HG03097 (cell line): ENCODE measurements at regions not wholly inside any gene's neighbourhood (a gene's known extent, or its start where the extent isn't known, plus 50 kb on each side); places are given as distances from the start of the nearest gene placed in this dataset.

Experiments
- ATAC-seq: cut with Tn5 transposase; IDR thresholded peaks from one replicate; pipeline ENCODE4 v1.9.1; 2021; ENCODE audit not compliant: unreplicated experiment, low FRiP score

DNA sequence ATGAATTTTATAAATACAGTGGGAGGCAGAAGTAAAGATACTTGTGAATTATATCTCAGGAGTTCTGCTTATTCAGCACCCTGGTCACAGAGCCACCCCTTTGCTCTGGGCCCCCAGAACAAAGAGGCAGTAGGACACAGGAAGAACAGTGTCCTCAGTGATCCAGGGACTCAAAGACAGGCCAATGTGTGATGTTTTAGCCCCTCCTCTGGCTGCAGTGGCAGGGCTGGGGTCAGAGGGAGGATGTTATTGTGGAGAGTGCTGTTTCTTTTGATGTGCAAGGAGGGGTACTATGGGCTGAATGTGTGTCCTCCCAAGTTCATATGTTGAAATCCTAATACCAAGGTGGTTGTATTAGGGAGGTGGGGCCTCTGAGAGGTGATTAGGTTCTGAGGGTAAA, 74.1 kb upstream of the MAP3K7 start:
- ATAC-seq, result no peak

DNA sequence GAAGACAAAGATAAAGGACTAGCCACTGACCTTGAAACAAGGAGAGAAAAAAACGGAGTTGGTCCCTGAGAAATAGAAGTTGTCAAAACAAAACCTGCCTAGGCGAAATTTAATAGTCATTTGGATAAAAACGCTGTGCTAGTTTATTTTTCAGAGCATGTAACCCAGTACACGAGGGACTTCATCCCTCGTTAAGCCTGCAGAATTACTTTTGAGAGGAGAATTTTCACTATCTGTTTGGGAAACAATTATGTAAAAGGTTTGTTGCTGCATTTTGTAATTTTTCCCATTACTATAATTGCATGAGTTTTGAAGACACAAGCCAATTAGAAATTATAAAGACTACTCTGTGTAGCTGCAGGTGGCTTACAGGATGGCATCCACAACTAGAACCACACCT, 71.6 kb upstream of the MAP3K7 start:
- ATAC-seq, result no peak

DNA sequence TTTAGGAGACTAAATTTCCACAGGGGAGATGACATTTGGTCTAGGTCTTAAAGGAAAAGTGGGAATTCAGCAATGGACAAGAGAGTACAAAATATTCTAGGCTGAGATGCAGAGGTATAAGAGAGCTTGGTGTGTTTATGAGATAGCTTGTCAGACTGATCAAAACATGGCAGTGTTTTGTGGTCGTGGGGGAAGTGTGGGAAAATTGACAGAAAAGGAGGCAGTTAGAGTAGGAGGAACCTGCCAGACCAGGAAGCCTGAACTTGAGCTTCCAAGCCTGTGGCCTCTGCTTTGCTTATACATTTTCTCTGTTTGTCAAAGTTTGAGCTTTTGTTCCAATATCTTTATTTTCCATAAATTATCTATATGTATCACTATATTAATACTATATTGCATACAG, 69.5 kb upstream of the MAP3K7 start:
- ATAC-seq, result no peak

- ATAC-seq, result no peak
These were observed 67.9 kb upstream of the MAP3K7 start for GRCh38 chr6:90654806-90655205.

DNA sequence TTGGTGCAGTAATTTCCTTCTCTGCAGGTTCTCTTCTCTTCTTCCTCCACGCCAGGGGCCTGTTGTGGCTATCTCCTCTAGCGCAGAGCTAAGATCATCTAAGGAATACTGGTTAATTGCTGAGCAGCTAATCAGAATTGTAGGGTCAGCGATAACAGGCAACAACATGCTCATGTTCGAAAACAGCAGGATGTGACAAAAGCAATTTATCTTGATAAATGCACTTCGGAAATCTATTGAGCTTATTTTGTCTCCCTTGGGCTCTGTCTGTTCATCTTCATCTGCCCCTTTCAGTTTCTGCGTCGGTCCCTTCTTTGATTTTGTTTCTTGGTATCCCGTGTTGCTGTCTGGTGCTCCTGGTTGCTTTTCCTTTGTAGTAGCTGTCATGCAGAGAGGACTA, 67.3 kb upstream of the MAP3K7 start:
- no peak for ATAC-seq

GRCh38 chr6:90653750-90654149, 66.9 kb upstream of the MAP3K7 start:
- ATAC-seq, result no peak

DNA sequence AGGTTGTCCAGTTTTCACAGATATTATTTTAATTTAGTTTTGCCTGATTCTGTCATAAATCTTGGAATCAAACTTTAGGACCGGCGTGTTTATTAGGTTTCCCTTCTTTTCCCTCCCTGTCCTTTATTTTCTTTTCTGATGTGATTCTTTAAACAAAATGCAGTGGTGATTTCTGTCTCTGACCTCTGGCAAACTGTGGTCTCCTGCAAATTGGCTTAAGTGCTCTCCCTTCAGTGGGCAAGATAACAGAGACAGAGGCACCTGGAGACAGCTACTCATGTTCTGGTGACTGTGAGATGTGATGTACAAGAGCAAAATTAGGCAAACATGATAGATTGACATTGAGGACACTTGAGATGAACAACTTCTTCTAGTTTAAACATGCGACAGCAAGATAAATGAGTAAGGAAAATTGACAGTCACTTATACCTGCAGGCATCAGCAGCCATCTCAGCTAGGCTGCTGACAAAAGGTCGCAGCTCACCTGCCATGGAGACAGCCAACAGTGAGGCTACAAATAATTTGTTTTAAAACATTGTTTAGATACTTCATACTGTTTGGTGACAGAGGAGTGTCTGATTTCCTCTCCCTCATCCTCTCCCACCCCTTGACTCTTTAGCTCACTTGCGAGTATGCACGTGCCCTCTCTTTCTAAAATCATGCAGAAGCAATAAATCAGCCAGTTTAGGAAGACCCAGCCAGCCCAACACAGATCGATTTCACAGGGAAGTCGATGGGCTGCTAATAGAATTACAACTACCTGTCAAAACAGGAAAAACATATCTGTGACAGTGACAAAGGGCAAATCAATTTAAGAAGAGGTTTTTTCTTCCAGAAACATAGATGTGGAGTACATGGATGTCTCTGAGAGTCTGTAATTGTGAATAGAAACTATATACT, 63.4 kb upstream of the MAP3K7 start:
- no peak for ATAC-seq

GRCh38 chr6:90648873-90649272, 62.0 kb upstream of the MAP3K7 start:
- ATAC-seq, result no peak

GRCh38 chr6:90646940-90647339, 60.1 kb upstream of the MAP3K7 start:
- no peak for ATAC-seq

DNA sequence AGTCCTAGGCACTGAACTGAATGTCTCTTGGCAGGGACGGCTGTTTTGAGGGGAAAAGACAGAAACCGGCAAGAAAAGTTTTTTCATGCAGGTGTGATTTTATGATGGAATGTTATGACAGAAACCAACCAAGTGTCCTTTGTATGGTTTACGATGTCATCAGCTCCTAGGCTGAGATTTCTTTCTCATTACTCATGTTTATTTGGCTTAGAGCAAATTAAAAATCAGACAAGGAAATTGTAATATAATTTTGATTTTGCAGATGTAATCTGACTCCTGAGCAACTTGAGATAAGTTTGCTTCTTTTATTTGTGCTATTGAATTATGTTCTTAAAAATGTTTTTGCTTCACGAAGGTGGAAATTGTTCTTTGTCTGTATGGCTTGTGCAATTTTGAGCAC, 58.8 kb upstream of the MAP3K7 start:
- no peak for ATAC-seq

DNA sequence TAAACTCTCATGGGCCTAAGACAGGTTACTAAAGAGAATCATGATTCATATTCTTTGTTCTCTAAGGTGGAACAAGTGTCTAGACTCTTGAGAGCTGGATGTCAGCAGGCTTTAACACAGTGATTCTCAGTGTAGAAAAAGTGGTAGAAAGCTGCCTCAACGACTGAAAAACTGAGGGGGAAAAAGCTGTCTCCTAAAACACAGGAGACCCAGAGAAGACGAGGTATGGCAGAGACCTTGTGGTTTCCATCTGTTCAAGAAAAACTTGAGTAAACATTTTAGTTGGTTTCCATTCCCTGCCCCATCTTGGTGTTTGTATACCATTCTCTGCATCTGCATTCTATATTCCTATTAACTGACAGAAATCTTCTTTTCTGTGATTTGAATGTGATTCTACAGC, 57.6 kb upstream of the MAP3K7 start:
- no peak for ATAC-seq

- ATAC-seq, result no peak
These were observed 56.5 kb upstream of the MAP3K7 start for GRCh38 chr6:90643381-90643780.

DNA sequence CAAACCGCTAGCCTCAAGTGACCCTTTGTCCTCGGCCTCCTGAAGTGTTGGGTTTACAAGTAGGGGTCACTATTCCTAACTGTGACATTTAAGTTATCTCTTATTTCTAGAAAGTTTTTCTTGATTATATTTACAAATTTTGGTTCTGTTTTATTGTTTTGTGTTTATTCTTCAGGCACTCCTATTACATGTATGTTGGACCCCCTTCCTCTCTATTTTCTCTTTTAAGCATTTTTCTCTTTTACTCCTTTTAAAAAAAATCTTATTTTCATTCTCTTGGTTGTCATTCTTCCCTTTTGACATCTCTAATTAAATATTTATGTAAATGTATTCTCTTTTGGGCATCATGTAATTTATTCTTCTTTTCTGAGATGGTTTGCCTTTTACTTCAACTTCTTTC, 50.4 kb upstream of the MAP3K7 start:
- no peak for ATAC-seq
